ENCODE measurements at regions not wholly inside any gene's neighbourhood (a gene's known extent, or its start where the extent isn't known, plus 50 kb on each side); places are given as distances from the start of the nearest gene placed in this dataset.

DNA sequence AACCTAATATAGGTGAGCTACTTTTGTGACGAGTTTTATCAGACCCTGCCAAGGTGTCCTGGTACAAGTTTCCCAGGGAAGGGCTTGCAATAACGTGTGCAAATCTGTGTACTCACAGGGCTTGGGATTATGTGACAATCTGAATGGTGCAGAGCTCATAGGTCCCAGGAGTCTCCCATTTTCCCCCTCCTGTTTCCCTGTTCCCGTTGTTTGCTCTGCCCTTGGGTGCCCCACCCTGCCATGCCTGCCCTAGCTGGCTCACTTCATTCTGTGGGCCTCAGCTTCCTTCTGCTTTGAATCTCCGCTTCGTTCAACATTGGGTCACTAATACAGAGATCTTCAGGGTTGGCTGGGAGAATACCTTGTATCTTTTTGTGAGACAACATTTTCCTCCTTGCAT, 90.3 kb upstream of the HPF1 start:
- whole genome bisulfite sequencing (ENCODE audit: insufficient coverage, insufficient replicate concordance, low lambda C conversion rate, missing lambda C conversion rate): 3% methylated on average over 5 of the region's 5 CpGs
- in situ Hi-C loops (cut with MboI): no loop called here
- no peaks in the 10 kb centered on the region for H3K36me3 ChIP-seq (ENCODE audit: control insufficient read depth in 2 of 2, insufficient read depth in 2 of 2, low read length in 1 of 2)
- H3K4me1 ChIP-seq (ENCODE audit: control insufficient read depth, insufficient read depth, low read length): no peaks in the 10 kb centered on the region
- no peaks in the 10 kb centered on the region for H4K20me1 ChIP-seq (ENCODE audit: control insufficient read depth, insufficient read depth)
- DNase-seq (ENCODE audit: low read depth, low spot score) (no peak), ATAC-seq (no peak), FAIRE-seq (no peak)
- H3K79me2 ChIP-seq (ENCODE audit: control insufficient read depth, insufficient read depth, low read length): no peaks in the 10 kb centered on the region
- ChIA-PET CTCF (no interaction called here), POLR2A (no interaction called here), SMC1A (ENCODE audit: uncharacterized antibody, unreplicated experiment) (no interaction called here), RAD21 (ENCODE audit: unreplicated experiment) (no interaction called here)
- no peak overlapping the region for H2AFZ ChIP-seq (ENCODE audit: control insufficient read depth, low read depth, low read length)
- H3K9ac ChIP-seq (ENCODE audit: control insufficient read depth, insufficient read depth, low read length): no peak overlapping the region
- intact Hi-C loops (cut with micrococcal nuclease; ENCODE audit: unreplicated experiment): no loop called here
- BruUV-seq (replicated peaks): no TSS peak
- H3K4me3 ChIP-seq: no peak overlapping the region
- no peak overlapping the region for H3K4me2 ChIP-seq (ENCODE audit: control insufficient read depth, insufficient read depth)
- H3K27me3 ChIP-seq (replicated peaks in 1 of 2; ENCODE audit: control insufficient read depth in 2 of 2, insufficient read depth in 2 of 2, low read length in 1 of 2): no peaks in the 10 kb centered on the region
- H3K27ac ChIP-seq (ENCODE audit: control insufficient read depth, insufficient read depth): no peak overlapping the region
- H3K9me3 ChIP-seq (replicated peaks; ENCODE audit: control insufficient read depth, insufficient read depth, low read length): no peaks in the 10 kb centered on the region
- TF ChIP-seq BMI1 (IDR thresholded peaks at IDR 0.05; ENCODE audit: borderline replicate concordance): no peak
- no peak for TF ChIP-seq SUPT20H (IDR thresholded peaks at IDR 0.05; ENCODE audit: borderline replicate concordance, control insufficient read depth, low read depth, low read length)
- no peak for TF ChIP-seq NR2C2 (IDR thresholded peaks at IDR 0.05; ENCODE audit: borderline replicate concordance, control insufficient read depth, insufficient read length, low read depth)
- TF ChIP-seq CHD2 (IDR thresholded peaks at IDR 0.05; ENCODE audit: borderline replicate concordance, low read depth, low read length): no peak
- no peak for TF ChIP-seq TCF3 (IDR thresholded peaks at IDR 0.05; ENCODE audit: borderline replicate concordance, insufficient read depth, low read depth, low read length)
- TF ChIP-seq ZBTB4 (CRISPR knock-in tag; IDR thresholded peaks at IDR 0.05): no peak
- no peak for TF ChIP-seq SREBF2 (IDR thresholded peaks at IDR 0.05; ENCODE audit: low read length)
- TF ChIP-seq, protein P1, sequence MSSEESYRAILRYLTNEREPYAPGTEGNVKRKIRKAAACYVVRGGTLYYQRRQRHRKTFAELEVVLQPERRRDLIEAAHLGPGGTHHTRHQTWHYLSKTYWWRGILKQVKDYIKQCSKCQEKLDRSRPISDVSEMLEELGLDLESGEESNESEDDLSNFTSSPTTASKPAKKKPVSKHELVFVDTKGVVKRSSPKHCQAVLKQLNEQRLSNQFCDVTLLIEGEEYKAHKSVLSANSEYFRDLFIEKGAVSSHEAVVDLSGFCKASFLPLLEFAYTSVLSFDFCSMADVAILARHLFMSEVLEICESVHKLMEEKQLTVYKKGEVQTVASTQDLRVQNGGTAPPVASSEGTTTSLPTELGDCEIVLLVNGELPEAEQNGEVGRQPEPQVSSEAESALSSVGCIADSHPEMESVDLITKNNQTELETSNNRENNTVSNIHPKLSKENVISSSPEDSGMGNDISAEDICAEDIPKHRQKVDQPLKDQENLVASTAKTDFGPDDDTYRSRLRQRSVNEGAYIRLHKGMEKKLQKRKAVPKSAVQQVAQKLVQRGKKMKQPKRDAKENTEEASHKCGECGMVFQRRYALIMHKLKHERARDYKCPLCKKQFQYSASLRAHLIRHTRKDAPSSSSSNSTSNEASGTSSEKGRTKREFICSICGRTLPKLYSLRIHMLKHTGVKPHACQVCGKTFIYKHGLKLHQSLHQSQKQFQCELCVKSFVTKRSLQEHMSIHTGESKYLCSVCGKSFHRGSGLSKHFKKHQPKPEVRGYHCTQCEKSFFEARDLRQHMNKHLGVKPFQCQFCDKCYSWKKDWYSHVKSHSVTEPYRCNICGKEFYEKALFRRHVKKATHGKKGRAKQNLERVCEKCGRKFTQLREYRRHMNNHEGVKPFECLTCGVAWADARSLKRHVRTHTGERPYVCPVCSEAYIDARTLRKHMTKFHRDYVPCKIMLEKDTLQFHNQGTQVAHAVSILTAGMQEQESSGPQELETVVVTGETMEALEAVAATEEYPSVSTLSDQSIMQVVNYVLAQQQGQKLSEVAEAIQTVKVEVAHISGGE (CRISPR knock-in tag; IDR thresholded peaks at IDR 0.05): no peak
- TF ChIP-seq, protein P2, sequence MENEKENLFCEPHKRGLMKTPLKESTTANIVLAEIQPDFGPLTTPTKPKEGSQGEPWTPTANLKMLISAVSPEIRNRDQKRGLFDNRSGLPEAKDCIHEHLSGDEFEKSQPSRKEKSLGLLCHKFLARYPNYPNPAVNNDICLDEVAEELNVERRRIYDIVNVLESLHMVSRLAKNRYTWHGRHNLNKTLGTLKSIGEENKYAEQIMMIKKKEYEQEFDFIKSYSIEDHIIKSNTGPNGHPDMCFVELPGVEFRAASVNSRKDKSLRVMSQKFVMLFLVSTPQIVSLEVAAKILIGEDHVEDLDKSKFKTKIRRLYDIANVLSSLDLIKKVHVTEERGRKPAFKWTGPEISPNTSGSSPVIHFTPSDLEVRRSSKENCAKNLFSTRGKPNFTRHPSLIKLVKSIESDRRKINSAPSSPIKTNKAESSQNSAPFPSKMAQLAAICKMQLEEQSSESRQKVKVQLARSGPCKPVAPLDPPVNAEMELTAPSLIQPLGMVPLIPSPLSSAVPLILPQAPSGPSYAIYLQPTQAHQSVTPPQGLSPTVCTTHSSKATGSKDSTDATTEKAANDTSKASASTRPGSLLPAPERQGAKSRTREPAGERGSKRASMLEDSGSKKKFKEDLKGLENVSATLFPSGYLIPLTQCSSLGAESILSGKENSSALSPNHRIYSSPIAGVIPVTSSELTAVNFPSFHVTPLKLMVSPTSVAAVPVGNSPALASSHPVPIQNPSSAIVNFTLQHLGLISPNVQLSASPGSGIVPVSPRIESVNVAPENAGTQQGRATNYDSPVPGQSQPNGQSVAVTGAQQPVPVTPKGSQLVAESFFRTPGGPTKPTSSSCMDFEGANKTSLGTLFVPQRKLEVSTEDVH (IDR thresholded peaks at IDR 0.05; ENCODE audit: low read depth, partially characterized antibody): no peak
- TF ChIP-seq ZBTB40 (IDR thresholded peaks at IDR 0.05; ENCODE audit: borderline replicate concordance): no peak
- TF ChIP-seq RCOR1 (conservative IDR thresholded peaks at IDR 0.05; ENCODE audit: low read depth, low read length): no peak

Measured in GM12878 (cell line).